Fibroblast of pulmonary artery (primary cell): ENCODE measurements at regions not wholly inside any gene's neighbourhood (a gene's known extent, or its start where the extent isn't known, plus 50 kb on each side); places are given as distances from the start of the nearest gene placed in this dataset.

Experiments
- DNase-seq: peaks from one replicate; pipeline ENCODE4 v3.0.0-alpha.2; 2010; ENCODE audit warnings: low read depth
- H3K4me3 ChIP-seq: replicated peaks from 2 replicates; pipeline ENCODE4 v1.5.1; 2011; ENCODE audit warnings: low read depth, mild to moderate bottlenecking, control low read depth, low read length, moderate library complexity
- TF ChIP-seq, protein P1 (sequence below): IDR thresholded peaks from 2 replicates; pipeline ENCODE4 v1.5.1; 2011; ENCODE audit warnings: mild to moderate bottlenecking, control low read depth, low read length, inconsistent platforms; ENCODE audit errors: missing control alignments

DNA sequence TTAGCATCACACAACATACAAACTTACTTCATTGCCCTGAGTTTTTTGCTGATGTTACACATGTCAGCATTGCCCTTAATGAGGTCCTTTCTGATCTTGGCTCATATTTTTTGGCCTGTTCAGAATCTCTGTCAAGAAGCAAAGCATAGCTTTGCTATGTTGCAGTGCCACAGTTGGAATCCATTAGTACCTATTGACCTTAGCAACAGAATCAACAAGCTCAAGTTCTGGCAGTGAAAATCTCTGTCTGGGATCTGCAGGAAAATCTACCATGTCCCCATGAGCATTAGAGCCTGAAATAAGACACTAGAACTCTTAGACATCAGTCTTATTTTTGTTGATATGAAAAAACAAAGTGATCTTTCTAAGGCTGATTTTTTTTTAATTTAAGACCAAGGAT is 105.6 kb upstream of the FHL2 start:
- no peak for DNase-seq
- H3K4me3 ChIP-seq, result no peak overlapping the region
- TF ChIP-seq, protein P1, sequence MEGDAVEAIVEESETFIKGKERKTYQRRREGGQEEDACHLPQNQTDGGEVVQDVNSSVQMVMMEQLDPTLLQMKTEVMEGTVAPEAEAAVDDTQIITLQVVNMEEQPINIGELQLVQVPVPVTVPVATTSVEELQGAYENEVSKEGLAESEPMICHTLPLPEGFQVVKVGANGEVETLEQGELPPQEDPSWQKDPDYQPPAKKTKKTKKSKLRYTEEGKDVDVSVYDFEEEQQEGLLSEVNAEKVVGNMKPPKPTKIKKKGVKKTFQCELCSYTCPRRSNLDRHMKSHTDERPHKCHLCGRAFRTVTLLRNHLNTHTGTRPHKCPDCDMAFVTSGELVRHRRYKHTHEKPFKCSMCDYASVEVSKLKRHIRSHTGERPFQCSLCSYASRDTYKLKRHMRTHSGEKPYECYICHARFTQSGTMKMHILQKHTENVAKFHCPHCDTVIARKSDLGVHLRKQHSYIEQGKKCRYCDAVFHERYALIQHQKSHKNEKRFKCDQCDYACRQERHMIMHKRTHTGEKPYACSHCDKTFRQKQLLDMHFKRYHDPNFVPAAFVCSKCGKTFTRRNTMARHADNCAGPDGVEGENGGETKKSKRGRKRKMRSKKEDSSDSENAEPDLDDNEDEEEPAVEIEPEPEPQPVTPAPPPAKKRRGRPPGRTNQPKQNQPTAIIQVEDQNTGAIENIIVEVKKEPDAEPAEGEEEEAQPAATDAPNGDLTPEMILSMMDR, result no peak

DNA sequence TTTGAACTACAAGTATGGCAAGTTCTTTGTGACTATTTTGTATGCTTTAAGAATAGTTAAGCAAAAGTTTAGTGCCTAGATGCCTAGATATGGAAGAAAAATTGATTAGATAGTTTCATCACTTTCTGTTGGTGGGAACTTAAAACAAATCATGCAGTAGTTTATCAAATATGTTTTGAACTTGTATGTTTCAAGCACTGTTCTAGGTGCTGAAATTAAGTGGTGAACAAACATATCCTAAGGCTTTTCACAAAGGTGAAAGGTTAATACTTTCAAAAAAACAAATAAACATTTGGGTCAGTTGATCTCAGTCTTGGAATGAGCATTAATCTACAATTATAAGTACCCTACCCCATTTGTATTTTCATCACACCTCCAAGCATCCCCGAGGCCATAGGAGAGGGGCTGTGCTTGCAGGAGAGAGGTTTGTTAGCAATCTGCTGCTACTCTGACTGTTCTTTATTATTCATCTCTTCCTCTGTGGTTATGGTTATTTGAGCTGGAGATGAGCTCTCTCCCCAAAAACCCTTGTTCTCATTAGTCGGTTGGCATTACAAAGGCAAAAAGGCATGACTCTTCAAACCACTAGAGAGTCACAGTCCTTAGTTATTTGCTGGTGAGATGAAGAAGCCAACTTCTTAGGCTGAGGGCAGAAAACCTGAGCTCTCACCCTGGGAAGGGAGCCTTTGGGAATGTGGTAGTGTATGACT is 103.9 kb upstream of the FHL2 start:
- no peak overlapping the region for H3K4me3 ChIP-seq
- no peak for DNase-seq
- TF ChIP-seq, protein P1, result no peak

DNA sequence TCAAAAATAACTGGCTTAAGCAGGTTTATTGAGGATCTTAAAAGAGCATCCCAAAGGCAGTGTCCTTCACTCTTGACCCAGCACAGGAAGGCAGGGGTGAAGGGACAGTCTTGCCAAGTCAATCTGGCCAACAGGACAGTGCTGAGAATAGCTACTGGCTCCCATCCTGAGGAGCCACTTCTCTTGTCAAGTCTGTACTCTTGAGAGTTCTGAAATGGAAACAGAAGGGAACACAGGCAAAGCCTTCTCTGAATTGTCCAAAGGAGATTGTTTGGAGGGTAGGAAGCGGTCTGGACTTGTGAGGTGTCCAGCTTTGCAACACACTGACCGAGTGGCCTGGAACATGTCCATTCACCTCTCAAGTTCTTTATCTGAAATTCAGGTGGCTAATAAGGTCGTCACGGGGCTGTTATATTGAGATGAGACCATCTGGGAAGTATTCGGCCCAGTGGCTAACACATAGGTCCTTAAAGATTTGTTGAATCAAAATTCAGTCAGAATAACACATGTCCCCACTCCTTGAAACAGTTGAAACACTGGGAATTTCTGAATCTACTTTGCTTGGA is 99.5 kb upstream of the FHL2 start:
- TF ChIP-seq, protein P1, result no peak
- H3K4me3 ChIP-seq, result no peak overlapping the region

DNA sequence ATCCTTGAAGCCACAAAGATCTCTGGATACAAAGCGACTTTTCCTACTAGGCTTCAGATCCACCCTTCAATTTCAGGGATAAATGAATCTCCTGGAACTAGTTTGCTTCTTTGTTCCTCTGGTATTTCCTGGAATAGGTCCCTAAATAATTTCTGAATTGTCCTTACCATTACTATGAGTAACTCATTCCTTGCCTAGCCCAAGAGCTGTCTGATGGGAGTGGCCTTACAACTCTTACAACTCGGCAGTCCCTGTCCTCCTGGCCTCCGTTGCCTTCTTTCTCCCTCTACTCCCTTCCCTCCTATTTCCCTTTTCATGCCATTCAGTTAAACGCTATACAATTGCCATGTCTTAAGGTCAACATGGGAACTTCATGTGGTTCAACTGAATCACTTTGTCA is 98.2 kb upstream of the FHL2 start:
- TF ChIP-seq, protein P1, result no peak
- H3K4me3 ChIP-seq, result no peak overlapping the region
- DNase-seq, result no peak

More for the DNA sequence above, 99.5 kb upstream of the FHL2 start:
- DNase-seq, result no peak

DNA sequence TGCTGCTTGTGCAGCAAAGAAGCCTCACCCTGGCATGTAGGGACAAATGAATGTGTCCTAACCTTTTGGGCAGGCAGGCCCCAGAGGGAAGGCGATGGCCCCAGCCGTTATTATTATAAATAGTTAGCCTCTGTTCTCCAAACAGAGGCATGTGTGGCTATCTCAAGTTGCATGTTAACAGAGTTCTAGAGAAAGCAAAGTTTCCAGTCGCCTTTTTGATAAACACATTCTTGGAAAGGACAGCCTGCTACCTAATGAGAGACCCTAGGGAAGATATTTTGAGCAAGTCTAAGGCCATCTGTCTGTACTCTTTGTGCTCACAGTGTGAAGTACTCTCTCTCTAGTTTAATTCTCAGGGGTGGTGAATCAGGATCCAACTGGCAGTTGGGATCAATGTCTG is 97.4 kb upstream of the FHL2 start:
- TF ChIP-seq, protein P1, result no peak
- no peak for DNase-seq
- no peak overlapping the region for H3K4me3 ChIP-seq

DNA sequence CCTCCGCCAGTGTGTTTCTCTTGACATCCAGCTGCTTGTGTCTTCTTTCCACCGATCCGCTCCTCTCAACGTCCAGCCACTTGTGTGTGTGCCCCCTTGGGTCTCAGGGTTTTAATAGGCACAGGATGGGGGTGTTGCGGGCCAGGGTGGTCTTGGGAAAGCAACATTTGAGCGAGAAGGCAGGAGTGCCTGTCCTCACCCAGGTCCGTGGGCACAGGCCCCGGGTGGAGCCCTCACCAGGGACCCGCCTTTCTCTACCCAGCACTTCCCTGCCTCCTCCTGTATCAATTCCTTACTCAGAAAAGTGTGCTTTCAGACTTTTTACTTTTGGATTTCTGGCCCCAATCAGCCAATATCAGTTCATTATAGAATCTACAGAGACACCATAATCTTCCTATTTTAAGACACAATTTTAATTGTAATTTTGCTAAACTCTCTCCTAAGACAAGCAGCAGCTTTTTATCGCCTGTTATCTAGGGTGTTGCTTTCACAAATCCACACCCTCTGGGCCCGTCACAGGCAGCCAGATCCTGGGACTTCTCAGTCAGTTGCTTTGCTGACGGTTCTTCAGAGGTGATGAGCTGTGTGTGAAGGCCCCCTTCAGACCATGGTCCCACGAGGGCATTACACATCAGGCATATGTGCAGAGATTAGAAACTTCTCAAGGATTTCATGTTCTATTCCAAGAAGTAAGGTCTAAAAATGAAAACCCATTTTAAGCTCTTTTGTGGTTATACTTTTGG is 96.0 kb upstream of the FHL2 start:
- TF ChIP-seq, protein P1, result no peak
- H3K4me3 ChIP-seq, result no peak overlapping the region
- DNase-seq, result no peak
